DOHH2 (cell line): ENCODE measurements at regions not wholly inside any gene's neighbourhood (a gene's known extent, or its start where the extent isn't known, plus 50 kb on each side); places are given as distances from the start of the nearest gene placed in this dataset.

ENCODE experiments used
- H3F3A ChIP-seq: fragments of 200-600 bp; sonication (generic), shearing (Covaris generic); 2 replicates; pipeline ENCODE4 v1.6.0; 2016; ENCODE audit warnings: antibody characterized with exemption, mild to moderate bottlenecking; ENCODE audit not compliant: control insufficient read depth, insufficient read depth
- H3K27ac ChIP-seq: fragments of 200-600 bp; sonication (generic); 2 replicates; pipeline ENCODE4 v1.5.1; 2014; ENCODE audit warnings: low read depth, mild to moderate bottlenecking, low read length, moderate library complexity
- H3K27me3 ChIP-seq: fragments of 200-600 bp; sonication (generic); 2 replicates; pipeline ENCODE4 v1.6.1; 2014; ENCODE audit warnings: mild to moderate bottlenecking, low read length, mixed read lengths; ENCODE audit not compliant: control insufficient read depth
- H3K36me3 ChIP-seq: fragments of 200-600 bp; sonication (generic); 2 replicates; pipeline ENCODE4 v1.6.1; 2014; ENCODE audit warnings: mild to moderate bottlenecking, low read length, moderate library complexity, mixed read lengths; ENCODE audit not compliant: control insufficient read depth
- H3K4me1 ChIP-seq: fragments of 200-600 bp; sonication (generic); 2 replicates; pipeline ENCODE4 v1.6.1; 2014; ENCODE audit warnings: mild to moderate bottlenecking, low read length, mixed read lengths; ENCODE audit not compliant: control insufficient read depth
- H3K4me2 ChIP-seq: fragments of 200-600 bp; sonication (generic); 2 replicates; pipeline ENCODE4 v1.6.0; 2014; ENCODE audit warnings: mild to moderate bottlenecking, low read length, moderate library complexity
- H3K4me3 ChIP-seq: fragments of 200-600 bp; sonication (generic); 2 replicates; pipeline ENCODE4 v1.5.1; 2014; ENCODE audit warnings: mild to moderate bottlenecking, low read length, mixed read lengths
- H3K79me2 ChIP-seq: fragments of 200-600 bp; sonication (generic); 2 replicates; pipeline ENCODE4 v1.6.1; 2014; ENCODE audit warnings: mild to moderate bottlenecking, low read length, mixed read lengths; ENCODE audit not compliant: control insufficient read depth
- H3K9me2 ChIP-seq: fragments of 200-600 bp; sonication (generic); replicated peaks from 2 replicates; pipeline ENCODE4 v1.6.1; 2014; ENCODE audit warnings: mild to moderate bottlenecking, low read length, mixed read lengths; ENCODE audit not compliant: control insufficient read depth
- H3K9me3 ChIP-seq: fragments of 200-600 bp; sonication (generic); 2 replicates; pipeline ENCODE4 v1.6.1; 2014; ENCODE audit warnings: antibody characterized with exemption, low read length, mixed read lengths; ENCODE audit not compliant: control insufficient read depth, insufficient read depth
- H4K20me1 ChIP-seq: fragments of 200-600 bp; sonication (generic); 2 replicates; pipeline ENCODE4 v1.6.0; 2014; ENCODE audit warnings: low read depth, mild to moderate bottlenecking, antibody characterized with exemption, low read length, moderate library complexity; ENCODE audit not compliant: control insufficient read depth, insufficient read depth
- EZH2phosphoT487 ChIP-seq: fragments of 200-600 bp; sonication (generic); IDR thresholded peaks from 2 replicates; pipeline ENCODE4 v1.6.1; 2017; ENCODE audit warnings: borderline replicate concordance, mild to moderate bottlenecking, antibody characterized with exemption, low read length, moderate library complexity, mixed read lengths
- TF ChIP-seq, protein P1 (sequence below): fragments of 200-600 bp; sonication (generic); IDR thresholded peaks from one replicate; pipeline ENCODE4 v1.5.1; 2014; ENCODE audit warnings: antibody characterized with exemption, mild to moderate bottlenecking, low read depth, low read length; ENCODE audit not compliant: poor library complexity, severe bottlenecking

DNA sequence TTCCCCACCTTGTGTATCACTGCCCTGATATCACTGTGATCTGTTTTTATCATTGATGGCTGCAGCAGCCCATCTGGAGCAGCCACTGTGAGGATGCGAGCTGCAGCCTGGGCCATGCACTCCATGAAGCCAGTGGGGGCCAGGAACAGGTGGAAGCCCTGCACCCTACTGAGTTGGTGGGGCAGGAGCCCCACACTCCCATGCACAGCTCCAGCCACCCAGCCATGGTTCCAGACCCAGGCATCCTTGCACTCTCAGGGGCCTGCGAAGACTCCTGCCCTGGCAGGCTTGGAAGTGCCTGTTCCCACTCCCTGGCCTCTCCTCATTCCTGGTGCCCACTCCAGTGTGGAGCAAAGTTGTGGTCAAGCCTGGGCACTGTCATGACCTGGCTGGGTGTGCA, 424.0 kb upstream of the FZD8 start:
- Histone ChIP-seq H4K20me1 (no peaks in the 10 kb centered on the region), H3K79me2 (no peaks in the 10 kb centered on the region), H3K4me3 (no peak overlapping the region), H3K9me2 (no peaks in the 10 kb centered on the region), H3K27me3 (no peaks in the 10 kb centered on the region), H3K4me1 (no peaks in the 10 kb centered on the region), H3K4me2 (no peak overlapping the region), H3K9me3 (peaks cover 19% of the 10 kb centered on the region; the same call in 1 of the 2 replicates), H3K27ac (no peak overlapping the region), H3F3A (no peaks in the 10 kb centered on the region), H3K36me3 (no peaks in the 10 kb centered on the region)
- no peak for TF ChIP-seq EZH2phosphoT487
- TF ChIP-seq, protein P1, sequence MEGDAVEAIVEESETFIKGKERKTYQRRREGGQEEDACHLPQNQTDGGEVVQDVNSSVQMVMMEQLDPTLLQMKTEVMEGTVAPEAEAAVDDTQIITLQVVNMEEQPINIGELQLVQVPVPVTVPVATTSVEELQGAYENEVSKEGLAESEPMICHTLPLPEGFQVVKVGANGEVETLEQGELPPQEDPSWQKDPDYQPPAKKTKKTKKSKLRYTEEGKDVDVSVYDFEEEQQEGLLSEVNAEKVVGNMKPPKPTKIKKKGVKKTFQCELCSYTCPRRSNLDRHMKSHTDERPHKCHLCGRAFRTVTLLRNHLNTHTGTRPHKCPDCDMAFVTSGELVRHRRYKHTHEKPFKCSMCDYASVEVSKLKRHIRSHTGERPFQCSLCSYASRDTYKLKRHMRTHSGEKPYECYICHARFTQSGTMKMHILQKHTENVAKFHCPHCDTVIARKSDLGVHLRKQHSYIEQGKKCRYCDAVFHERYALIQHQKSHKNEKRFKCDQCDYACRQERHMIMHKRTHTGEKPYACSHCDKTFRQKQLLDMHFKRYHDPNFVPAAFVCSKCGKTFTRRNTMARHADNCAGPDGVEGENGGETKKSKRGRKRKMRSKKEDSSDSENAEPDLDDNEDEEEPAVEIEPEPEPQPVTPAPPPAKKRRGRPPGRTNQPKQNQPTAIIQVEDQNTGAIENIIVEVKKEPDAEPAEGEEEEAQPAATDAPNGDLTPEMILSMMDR = no peak

DNA sequence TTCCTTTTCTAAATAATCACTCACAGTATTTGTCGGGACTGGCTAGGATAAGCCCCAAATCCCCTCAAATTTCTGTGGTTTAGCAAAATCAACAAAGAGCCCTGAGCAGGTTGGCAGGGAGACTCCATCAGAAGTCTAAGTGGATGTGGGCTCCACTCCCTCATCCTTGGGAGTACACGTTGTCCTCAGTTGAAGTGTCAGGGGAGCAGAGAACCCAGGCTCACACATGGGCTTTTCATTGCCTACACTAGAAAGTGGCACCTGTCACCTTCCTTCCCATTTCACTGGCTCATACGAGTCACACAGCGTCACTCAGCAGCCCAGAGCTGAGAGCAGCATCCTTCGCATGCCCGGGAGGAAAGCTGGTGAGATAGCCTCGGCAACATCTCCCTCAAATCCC, 421.3 kb upstream of the FZD8 start:
- H3K4me1 ChIP-seq = no peaks in the 10 kb centered on the region
- no peaks in the 10 kb centered on the region for H3K79me2 ChIP-seq
- no peak overlapping the region for H3K4me3 ChIP-seq
- no peaks in the 10 kb centered on the region for H3K27me3 ChIP-seq
- no peak overlapping the region for H3K27ac ChIP-seq
- no peaks in the 10 kb centered on the region for H3K36me3 ChIP-seq
- H3K9me3 ChIP-seq = peaks cover 19% of the 10 kb centered on the region; the same call in 1 of the 2 replicates
- H3K4me2 ChIP-seq = no peak overlapping the region
- no peaks in the 10 kb centered on the region for H3K9me2 ChIP-seq
- H4K20me1 ChIP-seq = no peaks in the 10 kb centered on the region
- H3F3A ChIP-seq = no peaks in the 10 kb centered on the region
- TF ChIP-seq, protein P1 = no peak
- no peak for TF ChIP-seq EZH2phosphoT487

DNA sequence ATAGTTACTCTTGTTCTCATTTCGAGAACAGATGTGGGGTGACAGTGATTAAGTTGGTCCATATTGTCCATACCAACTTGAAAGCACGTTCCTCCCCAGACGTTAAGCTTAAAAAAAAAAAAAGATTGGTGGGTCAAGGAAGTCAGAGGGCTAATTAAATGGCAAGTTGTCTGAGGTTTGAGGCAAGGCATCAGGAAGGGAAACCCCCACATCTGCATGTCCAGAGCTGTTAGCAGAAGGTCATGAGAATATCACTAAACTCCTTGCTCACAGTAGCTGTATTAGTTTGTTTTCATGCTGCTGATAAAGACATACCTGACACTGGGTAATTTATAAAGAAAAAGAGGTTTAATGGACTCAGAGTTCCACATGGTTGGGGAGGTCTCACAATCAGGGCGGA, 415.6 kb upstream of the FZD8 start:
- H3K36me3 ChIP-seq = no peaks in the 10 kb centered on the region
- no peaks in the 10 kb centered on the region for H3F3A ChIP-seq
- H3K27ac ChIP-seq = no peak overlapping the region
- TF ChIP-seq, protein P1 = no peak
- H3K4me1 ChIP-seq = no peaks in the 10 kb centered on the region
- no peaks in the 10 kb centered on the region for H3K27me3 ChIP-seq
- no peak overlapping the region for H3K4me2 ChIP-seq
- H3K79me2 ChIP-seq = no peaks in the 10 kb centered on the region
- H3K9me3 ChIP-seq = no peaks in the 10 kb centered on the region
- H3K4me3 ChIP-seq = no peak overlapping the region
- H4K20me1 ChIP-seq = no peaks in the 10 kb centered on the region
- no peaks in the 10 kb centered on the region; the same call in 1 of the 2 replicates for H3K9me2 ChIP-seq

DNA sequence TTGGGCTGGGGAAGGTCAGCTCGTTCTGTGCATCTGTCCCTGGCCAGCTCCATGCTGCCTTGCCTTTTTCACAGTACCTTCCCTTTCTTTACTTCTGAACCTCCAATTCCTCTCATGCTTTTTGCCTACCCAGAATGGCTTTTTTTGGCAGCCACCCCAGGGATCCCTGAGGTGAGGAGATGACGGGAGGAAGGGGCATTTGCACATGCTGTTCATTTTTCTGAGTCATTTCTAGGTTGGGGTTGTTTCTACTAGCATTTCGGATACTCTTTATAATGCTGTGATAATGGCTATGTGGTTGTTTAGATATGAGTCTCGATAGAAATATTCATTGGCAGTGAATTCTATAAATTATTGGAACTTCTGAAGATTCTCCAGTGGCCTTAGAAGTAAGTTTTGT, 415.1 kb upstream of the FZD8 start:
- H3K9me2 ChIP-seq = no peaks in the 10 kb centered on the region; the same call in 1 of the 2 replicates
- H4K20me1 ChIP-seq = no peaks in the 10 kb centered on the region
- no peaks in the 10 kb centered on the region for H3K4me1 ChIP-seq

More for the DNA sequence above, 415.1 kb upstream of the FZD8 start:
- no peak overlapping the region for H3K4me3 ChIP-seq
- H3K4me2 ChIP-seq = no peak overlapping the region
- H3K27me3 ChIP-seq = no peaks in the 10 kb centered on the region
- no peaks in the 10 kb centered on the region for H3K79me2 ChIP-seq
- no peaks in the 10 kb centered on the region for H3K9me3 ChIP-seq
- H3K36me3 ChIP-seq = no peaks in the 10 kb centered on the region
- H3K27ac ChIP-seq = no peak overlapping the region
- TF ChIP-seq EZH2phosphoT487 = no peak
- TF ChIP-seq, protein P1 = no peak
- no peaks in the 10 kb centered on the region for H3F3A ChIP-seq
